GM12878 (cell line): ENCODE measurements at regions not wholly inside any gene's neighbourhood (a gene's known extent, or its start where the extent isn't known, plus 50 kb on each side); places are given as distances from the start of the nearest gene placed in this dataset.

Source experiments
- BACH1 ChIP-seq: fragments of 450-650 bp; IDR thresholded peaks from 2 replicates; pipeline ENCODE4 v1.6.1; 2017; ENCODE audit warnings: mild to moderate bottlenecking, borderline replicate concordance
- CTCF ChIP-seq, 3 experiments: IDR thresholded peaks in 2 of 3; conservative IDR thresholded peaks in 1 of 3; 2 replicates each; pipeline ENCODE4 v1.5.1; 2011; ENCODE audit warnings: low read depth in 3 of 3, low read length in 3 of 3, mild to moderate bottlenecking in 3 of 3, control low read depth in 2 of 3, moderate library complexity in 2 of 3, inconsistent platforms in 1 of 3, mixed read lengths in 1 of 3; ENCODE audit not compliant: control insufficient read depth in 2 of 3, insufficient read depth in 1 of 3; ENCODE audit errors: extremely low read depth in 1 of 3
- HDAC2 ChIP-seq: fragments of 200-600 bp; sonication (generic); IDR thresholded peaks from 2 replicates; pipeline ENCODE4 v1.6.1; 2017
- MEF2B ChIP-seq: fragments of 450-650 bp; IDR thresholded peaks from 2 replicates; pipeline ENCODE4 v1.6.1; 2018; ENCODE audit warnings: mild to moderate bottlenecking, moderate library complexity; ENCODE audit not compliant: partially characterized antibody, poor library complexity, severe bottlenecking
- MXI1 ChIP-seq: fragments of 150-350 bp; IDR thresholded peaks from 2 replicates; pipeline ENCODE4 v1.6.1; 2011; ENCODE audit warnings: low read depth, mild to moderate bottlenecking, inconsistent platforms, low read length, improper control_type of control experiment
- NR2C2 ChIP-seq: IDR thresholded peaks from 2 replicates; pipeline ENCODE4 v1.6.1; 2011; ENCODE audit warnings: borderline replicate concordance, low read depth; ENCODE audit not compliant: control insufficient read depth, insufficient read length
- NR2F1 ChIP-seq: fragments of 450-650 bp; conservative IDR thresholded peaks from 2 replicates; pipeline ENCODE4 v1.6.1; 2017; ENCODE audit warnings: mild to moderate bottlenecking
- POLR2A ChIP-seq: IDR thresholded peaks from 2 replicates; pipeline ENCODE4 v1.6.1; 2011; ENCODE audit warnings: low read depth, mild to moderate bottlenecking, low read length
- POLR2AphosphoS5 ChIP-seq: IDR thresholded peaks from 2 replicates; pipeline ENCODE4 v1.6.1; 2011; ENCODE audit warnings: mild to moderate bottlenecking, low read length, inconsistent platforms
- SIN3A ChIP-seq: IDR thresholded peaks from 2 replicates; pipeline ENCODE4 v1.6.1; 2012; ENCODE audit warnings: low read depth, low read length, improper control_type of control experiment
- TAF1 ChIP-seq: IDR thresholded peaks from 2 replicates; pipeline ENCODE4 v1.6.1; 2011; ENCODE audit warnings: mild to moderate bottlenecking, low read depth, low read length, borderline replicate concordance
- TCF12 ChIP-seq: IDR thresholded peaks from 2 replicates; pipeline ENCODE4 v1.6.1; 2011; ENCODE audit warnings: low read depth, mild to moderate bottlenecking, low read length
- TF ChIP-seq, protein P1 (sequence below): IDR thresholded peaks from 2 replicates; pipeline ENCODE4 v1.6.1; 2012; ENCODE audit warnings: low read length, inconsistent platforms

DNA sequence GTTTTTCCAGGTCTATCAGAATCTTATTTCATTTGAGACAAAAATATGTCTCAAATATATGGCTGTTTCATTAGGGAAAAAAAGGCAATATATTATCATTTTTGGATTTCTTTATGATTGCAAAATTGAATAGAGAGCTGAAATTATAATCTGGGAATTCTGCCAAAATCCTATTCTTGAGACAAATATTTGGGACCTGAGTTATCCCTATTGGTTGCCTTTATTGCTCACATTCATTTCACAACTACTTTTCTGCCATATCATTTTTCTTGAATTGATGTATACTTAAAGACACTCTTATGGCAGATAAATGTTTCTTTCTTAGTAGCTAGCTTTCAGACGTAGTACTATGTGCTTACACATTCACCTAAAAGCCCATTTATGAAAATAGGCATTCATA, 241.6 kb upstream of the NOVA1 start:
- TF ChIP-seq TAF1 (no peak), POLR2A (no peak), MXI1 (no peak), HDAC2 (no peak), TCF12 (no peak), MEF2B (no peak), CTCF (IDR thresholded peaks at IDR 0.05 in 2 of 3, conservative IDR thresholded peaks at IDR 0.05 in 1 of 3; ENCODE audit: control insufficient read depth in 2 of 3, extremely low read depth in 1 of 3, insufficient read depth in 1 of 3, low read depth in 3 of 3, low read length in 3 of 3) (no peak), NR2F1 (no peak), BACH1 (no peak), NR2C2 (no peak), SIN3A (no peak), POLR2AphosphoS5 (no peak)
- TF ChIP-seq, protein P1, sequence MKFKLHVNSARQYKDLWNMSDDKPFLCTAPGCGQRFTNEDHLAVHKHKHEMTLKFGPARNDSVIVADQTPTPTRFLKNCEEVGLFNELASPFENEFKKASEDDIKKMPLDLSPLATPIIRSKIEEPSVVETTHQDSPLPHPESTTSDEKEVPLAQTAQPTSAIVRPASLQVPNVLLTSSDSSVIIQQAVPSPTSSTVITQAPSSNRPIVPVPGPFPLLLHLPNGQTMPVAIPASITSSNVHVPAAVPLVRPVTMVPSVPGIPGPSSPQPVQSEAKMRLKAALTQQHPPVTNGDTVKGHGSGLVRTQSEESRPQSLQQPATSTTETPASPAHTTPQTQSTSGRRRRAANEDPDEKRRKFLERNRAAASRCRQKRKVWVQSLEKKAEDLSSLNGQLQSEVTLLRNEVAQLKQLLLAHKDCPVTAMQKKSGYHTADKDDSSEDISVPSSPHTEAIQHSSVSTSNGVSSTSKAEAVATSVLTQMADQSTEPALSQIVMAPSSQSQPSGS, result no peak
